SK-N-SH treated with all-trans-retinoic acid at 6 μM for 48 hours (cell line): ENCODE measurements at regions not wholly inside any gene's neighbourhood (a gene's known extent, or its start where the extent isn't known, plus 50 kb on each side); places are given as distances from the start of the nearest gene placed in this dataset.

Experiments
- CSRNP3 ChIP-seq: fragments of 250-450 bp; sonication (Bioruptor Pico); IDR thresholded peaks from 2 replicates; pipeline ENCODE4 v1.5.1; 2021; ENCODE audit warnings: mild to moderate bottlenecking, moderate library complexity
- GLIS3 ChIP-seq: fragments of 250-450 bp; sonication (Bioruptor Pico); IDR thresholded peaks from 2 replicates; pipeline ENCODE4 v1.5.0; 2020; ENCODE audit warnings: mild to moderate bottlenecking, moderate library complexity
- PATZ1 ChIP-seq: fragments of 250-450 bp; sonication (Bioruptor Pico); IDR thresholded peaks from 2 replicates; pipeline ENCODE4 v1.8.0; 2020; ENCODE audit warnings: mild to moderate bottlenecking, moderate library complexity, borderline replicate concordance
- POU6F1 ChIP-seq: fragments of 250-450 bp; sonication (Bioruptor Pico); IDR thresholded peaks from 2 replicates; pipeline ENCODE4 v1.8.0; 2021; ENCODE audit warnings: low read depth, mild to moderate bottlenecking, moderate library complexity, borderline replicate concordance
- TCF4 ChIP-seq: fragments of 250-450 bp; sonication (Bioruptor Pico); IDR thresholded peaks from 2 replicates; pipeline ENCODE4 v1.8.0; 2021; ENCODE audit warnings: mild to moderate bottlenecking, moderate library complexity, borderline replicate concordance
- ZNF565 ChIP-seq: fragments of 450-650 bp; formaldehyde crosslinking; conservative IDR thresholded peaks from 2 replicates; pipeline ENCODE4 v1.5.0; 2020; ENCODE audit warnings: low read depth, mild to moderate bottlenecking, moderate library complexity
- ZNF8 ChIP-seq: fragments of 450-650 bp; formaldehyde crosslinking; IDR thresholded peaks from 2 replicates; pipeline ENCODE4 v1.5.0; 2020; ENCODE audit warnings: mild to moderate bottlenecking, moderate library complexity

DNA sequence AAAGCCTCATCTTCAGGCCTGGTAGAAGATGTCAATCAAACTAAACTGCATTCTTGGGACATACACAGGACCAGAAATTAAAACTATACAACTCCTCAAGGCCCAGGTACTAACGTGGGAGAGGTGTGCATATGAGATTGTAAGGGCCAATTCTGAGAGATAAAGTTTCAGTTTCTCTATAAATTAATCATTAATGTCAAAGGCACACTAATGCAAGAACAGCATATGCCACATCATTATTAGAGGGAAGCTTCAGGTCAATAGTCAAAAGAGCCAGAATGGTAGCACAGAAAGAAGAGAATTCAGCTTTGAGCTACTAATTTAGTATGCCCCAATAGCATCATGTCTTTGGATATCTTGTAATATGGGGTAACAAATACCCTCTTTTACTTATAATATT lies 744.9 kb upstream of the MGAT4C start:
- TF ChIP-seq POU6F1 (CRISPR knock-in tag) = no peak
- TF ChIP-seq TCF4 (CRISPR knock-in tag) = no peak
- TF ChIP-seq ZNF565 (CRISPR knock-in tag) = no peak
- TF ChIP-seq ZNF8 = no peak
- no peak for TF ChIP-seq GLIS3 (CRISPR knock-in tag)
- no peak for TF ChIP-seq CSRNP3 (CRISPR knock-in tag)
- TF ChIP-seq PATZ1 (CRISPR knock-in tag) = no peak
